ENCODE measurements at regions not wholly inside any gene's neighbourhood (a gene's known extent, or its start where the extent isn't known, plus 50 kb on each side); places are given as distances from the start of the nearest gene placed in this dataset.

GRCh38 chr9:106766616-106767015 lies 96.3 kb upstream of the ZNF462 start:
- TF ChIP-seq, protein P1, sequence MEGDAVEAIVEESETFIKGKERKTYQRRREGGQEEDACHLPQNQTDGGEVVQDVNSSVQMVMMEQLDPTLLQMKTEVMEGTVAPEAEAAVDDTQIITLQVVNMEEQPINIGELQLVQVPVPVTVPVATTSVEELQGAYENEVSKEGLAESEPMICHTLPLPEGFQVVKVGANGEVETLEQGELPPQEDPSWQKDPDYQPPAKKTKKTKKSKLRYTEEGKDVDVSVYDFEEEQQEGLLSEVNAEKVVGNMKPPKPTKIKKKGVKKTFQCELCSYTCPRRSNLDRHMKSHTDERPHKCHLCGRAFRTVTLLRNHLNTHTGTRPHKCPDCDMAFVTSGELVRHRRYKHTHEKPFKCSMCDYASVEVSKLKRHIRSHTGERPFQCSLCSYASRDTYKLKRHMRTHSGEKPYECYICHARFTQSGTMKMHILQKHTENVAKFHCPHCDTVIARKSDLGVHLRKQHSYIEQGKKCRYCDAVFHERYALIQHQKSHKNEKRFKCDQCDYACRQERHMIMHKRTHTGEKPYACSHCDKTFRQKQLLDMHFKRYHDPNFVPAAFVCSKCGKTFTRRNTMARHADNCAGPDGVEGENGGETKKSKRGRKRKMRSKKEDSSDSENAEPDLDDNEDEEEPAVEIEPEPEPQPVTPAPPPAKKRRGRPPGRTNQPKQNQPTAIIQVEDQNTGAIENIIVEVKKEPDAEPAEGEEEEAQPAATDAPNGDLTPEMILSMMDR (IDR thresholded peaks at IDR 0.05; ENCODE audit: low read depth, low read length, missing input control): no peak
- TF ChIP-seq REST (IDR thresholded peaks at IDR 0.05): no peak
- TF ChIP-seq JUND (IDR thresholded peaks at IDR 0.05): no peak
- TF ChIP-seq, protein P2, sequence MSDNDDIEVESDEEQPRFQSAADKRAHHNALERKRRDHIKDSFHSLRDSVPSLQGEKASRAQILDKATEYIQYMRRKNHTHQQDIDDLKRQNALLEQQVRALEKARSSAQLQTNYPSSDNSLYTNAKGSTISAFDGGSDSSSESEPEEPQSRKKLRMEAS (IDR thresholded peaks at IDR 0.05): no peak
- no peak for TF ChIP-seq GABPA (IDR thresholded peaks at IDR 0.05 in 1 of 2, conservative IDR thresholded peaks at IDR 0.05 in 1 of 2)
- TF ChIP-seq RAD21 (IDR thresholded peaks at IDR 0.05): no peak

All from liver (tissue), 3 donors.